H1 (cell line): ENCODE measurements at regions not wholly inside any gene's neighbourhood (a gene's known extent, or its start where the extent isn't known, plus 50 kb on each side); places are given as distances from the start of the nearest gene placed in this dataset.

Experiments
- CTCF ChIA-PET: fragments of 300-600 bp; sonication (Branson Sonifier 250); formaldehyde crosslinking; loops from one replicate; lab custom pipeline; 2021; ENCODE audit not compliant: partially characterized antibody; lab: Charles Lee
- POLR2A ChIA-PET: fragments of 300-600 bp; sonication (Branson Sonifier 250); formaldehyde crosslinking; loops from one replicate; lab custom pipeline; 2021; ENCODE audit warnings: inconsistent platforms; ENCODE audit not compliant: partially characterized antibody; lab: Charles Lee
- DNase-seq, 2 experiments: peaks; one replicate each; pipeline versions ENCODE4 v3.0.0 to v3.0.0-alpha.2; 2010 to 2022; ENCODE audit warnings: low spot score in 2 of 2, low read depth in 1 of 2, mixed read lengths in 1 of 2
- FAIRE-seq: peaks from 2 replicates; lab custom pipeline; 2011; peaks lifted over from hg19 to GRCh38; lab: Jason Lieb, UNC
- H2AFZ ChIP-seq: 2 replicates; pipeline ENCODE4 v1.8.1; 2012; ENCODE audit warnings: low read length, inconsistent platforms
- H2AK5ac ChIP-seq: 2 replicates; pipeline ENCODE4 v1.6.1; 2013; ENCODE audit warnings: low read depth, low read length
- H2BK120ac ChIP-seq: replicated peaks from 2 replicates; pipeline ENCODE3; 2013; ENCODE audit warnings: low read depth, low read length, inconsistent platforms
- H2BK12ac ChIP-seq: 2 replicates; pipeline ENCODE4 v1.6.1; 2013; ENCODE audit warnings: low read depth, low read length
- H2BK15ac ChIP-seq: 2 replicates; pipeline ENCODE4 v1.6.1; 2013; ENCODE audit warnings: low read length
- H2BK20ac ChIP-seq: 2 replicates; pipeline ENCODE4 v1.6.1; 2013; ENCODE audit warnings: low read length
- H2BK5ac ChIP-seq: 2 replicates; pipeline ENCODE4 v1.6.1; 2013; ENCODE audit warnings: low read depth, low read length
- H3K14ac ChIP-seq: 2 replicates; pipeline ENCODE4 v1.6.1; 2013; ENCODE audit warnings: inconsistent platforms; ENCODE audit not compliant: insufficient read length
- H3K18ac ChIP-seq: 2 replicates; pipeline ENCODE4 v1.6.1; 2013; ENCODE audit warnings: low read length; ENCODE audit errors: extremely low read depth
- H3K23ac ChIP-seq: 2 replicates; pipeline ENCODE4 v1.6.1; 2013; ENCODE audit warnings: inconsistent platforms; ENCODE audit not compliant: insufficient read length
- H3K23me2 ChIP-seq: 2 replicates; pipeline ENCODE4 v1.6.1; 2013; ENCODE audit warnings: low read depth, low read length
- H3K27ac ChIP-seq: 2 replicates; pipeline ENCODE4 v1.6.1; 2011; ENCODE audit warnings: low read depth, low read length, inconsistent platforms
- H3K27me3 ChIP-seq, 4 experiments: replicated peaks in 1 of 4; 1 replicate in 1 of 4; 2 replicates in 3 of 4; pipeline versions ENCODE4 v1.6.1 to v1.8.1; 2011 to 2013; ENCODE audit warnings: low read length in 3 of 4, mild to moderate bottlenecking in 3 of 4, inconsistent platforms in 2 of 4, mixed read lengths in 2 of 4, moderate library complexity in 1 of 4; ENCODE audit not compliant: control insufficient read depth in 3 of 4, insufficient read depth in 3 of 4; ENCODE audit errors: extremely low read depth in 1 of 4
- H3K36me3 ChIP-seq, 4 experiments: 2 replicates each; pipeline versions ENCODE4 v1.6.1 to v1.8.1; 2011 to 2013; ENCODE audit warnings: mild to moderate bottlenecking in 4 of 4, low read length in 3 of 4, moderate library complexity in 2 of 4, control low read depth in 1 of 4, inconsistent platforms in 1 of 4; ENCODE audit not compliant: insufficient read depth in 4 of 4, control insufficient read depth in 2 of 4
- H3K4ac ChIP-seq: replicated peaks from 2 replicates; pipeline ENCODE3; 2013; ENCODE audit warnings: low read length, low read depth, mixed read lengths, inconsistent platforms; ENCODE audit not compliant: insufficient read length
- H3K4me1 ChIP-seq, 4 experiments: replicated peaks in 1 of 4; 1 replicate in 1 of 4; 2 replicates in 3 of 4; pipeline versions ENCODE4 v1.6.1 to v1.8.1; 2011 to 2013; ENCODE audit warnings: low read length in 3 of 4, inconsistent platforms in 2 of 4, mixed read lengths in 1 of 4; ENCODE audit not compliant: insufficient read depth in 4 of 4, control insufficient read depth in 3 of 4
- H3K4me2 ChIP-seq, 2 experiments: 2 replicates each; pipeline versions ENCODE4 v1.6.1 to v1.8.1; 2011 to 2013; ENCODE audit warnings: low read depth in 2 of 2, low read length in 2 of 2, control low read depth in 1 of 2, inconsistent platforms in 1 of 2, mild to moderate bottlenecking in 1 of 2; ENCODE audit not compliant: insufficient read depth in 1 of 2
- H3K4me3 ChIP-seq, 4 experiments: fragments of 200-600, 300-600 bp in 1 of 4; sonication (generic), shearing (Covaris generic), sonication (Bioruptor Twin) in 1 of 4; 2 replicates each; pipeline versions ENCODE4 v1.5.1 to v1.8.1; 2011 to 2016; ENCODE audit warnings: low read length in 4 of 4, low read depth in 3 of 4, control low read depth in 2 of 4, inconsistent platforms in 2 of 4, mild to moderate bottlenecking in 2 of 4, mixed read lengths in 1 of 4, moderate library complexity in 1 of 4; ENCODE audit not compliant: insufficient read depth in 2 of 4; ENCODE audit errors: extremely low read depth in 1 of 4
- H3K56ac ChIP-seq: replicated peaks from 2 replicates; pipeline ENCODE3; 2013; ENCODE audit warnings: low read depth, mild to moderate bottlenecking, mixed read lengths, low read length, inconsistent platforms; ENCODE audit not compliant: insufficient read length
- H3K79me1 ChIP-seq: 2 replicates; pipeline ENCODE4 v1.6.1; 2013; ENCODE audit warnings: low read depth, low read length, control low read depth
- H3K79me2 ChIP-seq, 2 experiments: 2 replicates each; pipeline versions ENCODE4 v1.6.1 to v1.8.1; 2012 to 2013; ENCODE audit warnings: low read length in 2 of 2, mild to moderate bottlenecking in 2 of 2, inconsistent platforms in 1 of 2; ENCODE audit not compliant: insufficient read depth in 2 of 2, control insufficient read depth in 1 of 2
- H3K9ac ChIP-seq, 4 experiments: replicated peaks in 1 of 4; 1 replicate in 1 of 4; 2 replicates in 3 of 4; pipeline versions ENCODE4 v1.6.1 to v1.8.1; 2011 to 2013; ENCODE audit warnings: low read depth in 3 of 4, low read length in 3 of 4, control low read depth in 2 of 4, mild to moderate bottlenecking in 2 of 4, moderate library complexity in 2 of 4, inconsistent platforms in 1 of 4; ENCODE audit errors: extremely low read depth in 1 of 4
- H3K9me3 ChIP-seq, 2 experiments: 2 replicates each; pipeline versions ENCODE4 v1.6.1 to v1.8.1; 2012 to 2013; ENCODE audit warnings: mild to moderate bottlenecking in 2 of 2, moderate library complexity in 2 of 2, control low read depth in 1 of 2, inconsistent platforms in 1 of 2, low read depth in 1 of 2, low read length in 1 of 2, mixed read lengths in 1 of 2; ENCODE audit not compliant: insufficient read depth in 2 of 2
- H4K20me1 ChIP-seq, 2 experiments: replicated peaks in 1 of 2; 2 replicates each; pipeline versions ENCODE3 to v1.8.1; 2011 to 2013; ENCODE audit warnings: inconsistent platforms in 2 of 2, low read length in 2 of 2, mild to moderate bottlenecking in 1 of 2; ENCODE audit not compliant: insufficient read depth in 2 of 2, control insufficient read depth in 1 of 2
- H4K5ac ChIP-seq: 2 replicates; pipeline ENCODE4 v1.6.1; 2013; ENCODE audit warnings: low read length, low read depth, mixed read lengths, inconsistent platforms; ENCODE audit not compliant: insufficient read length
- H4K8ac ChIP-seq: 2 replicates; pipeline ENCODE4 v1.8.0; 2013; ENCODE audit warnings: mild to moderate bottlenecking, moderate library complexity, low read length, inconsistent platforms; ENCODE audit not compliant: insufficient read depth; ENCODE audit errors: extremely low read depth
- H4K91ac ChIP-seq: replicated peaks from 2 replicates; pipeline ENCODE3; 2013; ENCODE audit warnings: low read length, mixed read lengths, inconsistent platforms; ENCODE audit not compliant: insufficient read length
- BCL11A ChIP-seq, 2 experiments: IDR thresholded peaks; one replicate each; pipeline ENCODE4 v1.6.1; 2011; ENCODE audit warnings: low read depth in 2 of 2, low read length in 2 of 2, mild to moderate bottlenecking in 2 of 2
- CREB1 ChIP-seq: IDR thresholded peaks from 2 replicates; pipeline ENCODE4 v1.6.1; 2012; ENCODE audit warnings: inconsistent platforms
- HDAC6 ChIP-seq: IDR thresholded peaks from one replicate; pipeline ENCODE4 v1.7.1; 2012; ENCODE audit warnings: low read depth, mild to moderate bottlenecking, inconsistent platforms, low read length, moderate library complexity
- KDM1A ChIP-seq: fragments of 200-600, 300-600 bp; sonication (generic); IDR thresholded peaks from 2 replicates; pipeline ENCODE4 v1.7.1; 2016; ENCODE audit warnings: mild to moderate bottlenecking, low read length, borderline replicate concordance
- NANOG ChIP-seq: IDR thresholded peaks from 2 replicates; pipeline ENCODE4 v1.6.1; 2011; ENCODE audit warnings: low read length, low read depth, mild to moderate bottlenecking, inconsistent platforms; ENCODE audit not compliant: insufficient read depth, poor library complexity, severe bottlenecking
- SP1 ChIP-seq: IDR thresholded peaks from 2 replicates; pipeline ENCODE4 v1.6.1; 2011; ENCODE audit warnings: low read depth, low read length
- TF ChIP-seq, protein P1 (sequence below): IDR thresholded peaks from 2 replicates; pipeline ENCODE4 v1.6.1; 2011; ENCODE audit warnings: low read length, improper control_type of control experiment

DNA sequence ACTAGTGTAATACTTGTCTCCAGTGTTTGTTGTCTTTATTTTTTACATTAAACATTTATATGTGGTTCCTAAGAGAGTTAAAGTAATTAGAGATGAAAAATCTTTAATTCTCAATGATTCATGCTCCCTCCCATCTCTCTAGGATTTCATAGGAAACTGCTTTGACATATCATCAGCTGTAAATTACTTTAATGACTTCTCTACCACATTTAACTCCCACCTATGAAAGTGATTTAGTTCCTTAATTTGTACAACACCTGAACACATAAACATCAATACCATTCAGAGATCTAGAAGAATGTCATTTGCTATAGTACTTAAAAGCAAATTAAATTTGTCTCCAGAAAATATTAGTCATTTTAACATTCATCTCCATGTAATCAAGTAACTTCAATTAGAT is 524.2 kb upstream of the CHAC2 start:
- no peak for TF ChIP-seq SP1
- TF ChIP-seq, protein P1, sequence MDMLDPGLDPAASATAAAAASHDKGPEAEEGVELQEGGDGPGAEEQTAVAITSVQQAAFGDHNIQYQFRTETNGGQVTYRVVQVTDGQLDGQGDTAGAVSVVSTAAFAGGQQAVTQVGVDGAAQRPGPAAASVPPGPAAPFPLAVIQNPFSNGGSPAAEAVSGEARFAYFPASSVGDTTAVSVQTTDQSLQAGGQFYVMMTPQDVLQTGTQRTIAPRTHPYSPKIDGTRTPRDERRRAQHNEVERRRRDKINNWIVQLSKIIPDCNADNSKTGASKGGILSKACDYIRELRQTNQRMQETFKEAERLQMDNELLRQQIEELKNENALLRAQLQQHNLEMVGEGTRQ = no peak
- no peak for TF ChIP-seq KDM1A
- no peak for TF ChIP-seq BCL11A (IDR thresholded peaks at IDR 0.05; ENCODE audit: low read depth in 2 of 2, low read length in 2 of 2)
- TF ChIP-seq CREB1 = no peak
- TF ChIP-seq NANOG = no peak
- TF ChIP-seq HDAC6 = no peak
- Histone ChIP-seq H4K20me1 (no peaks in the 10 kb centered on the region), H3K23ac (no peak overlapping the region), H3K4me3 (no peak overlapping the region), H2AFZ (no peak overlapping the region), H3K56ac (no peak overlapping the region), H3K4me2 (no peak overlapping the region), H3K27me3 (no peaks in the 10 kb centered on the region), H3K4me1 (peaks cover 0 to under 1% (median 0%) of the 10 kb centered on the region in 4 experiments; a peak in 1 of 7 replicates), H3K4ac (no peak overlapping the region), H2AK5ac (no peak overlapping the region), H2BK20ac (no peak overlapping the region), H3K9ac (no peak overlapping the region), H4K5ac (no peak overlapping the region), H4K8ac (no peak overlapping the region), H3K36me3 (no peaks in the 10 kb centered on the region), H4K91ac (no peak overlapping the region), H3K79me2 (no peaks in the 10 kb centered on the region), H2BK5ac (no peak overlapping the region), H2BK15ac (no peak overlapping the region), H3K14ac (no peak overlapping the region), H2BK12ac (no peak overlapping the region), H2BK120ac (no peak overlapping the region), H3K79me1 (no peaks in the 10 kb centered on the region), H3K27ac (no peak overlapping the region), H3K9me3 (no peaks in the 10 kb centered on the region), H3K18ac (no peak overlapping the region), H3K23me2 (no peaks in the 10 kb centered on the region)
- POLR2A ChIA-PET = no interaction called here
- no peak for FAIRE-seq
- DNase-seq = no peak
- CTCF ChIA-PET = interaction anchor here (0.7 to 1.1 kb wide), 2 partner anchors 15 to 23 kb away, joined by 3 to 4 read pairs; no protein-coding TSS in a partner anchor
